ENCODE measurements at regions not wholly inside any gene's neighbourhood (a gene's known extent, or its start where the extent isn't known, plus 50 kb on each side); places are given as distances from the start of the nearest gene placed in this dataset.

GRCh38 chrX:11899091-11899490 is 141.1 kb downstream of the MSL3 start:
- TF ChIP-seq CTCF (IDR thresholded peaks at IDR 0.05), result no peak
- no peak for TF ChIP-seq POLR2AphosphoS5 (IDR thresholded peaks at IDR 0.05)
- no peak for TF ChIP-seq EP300 (IDR thresholded peaks at IDR 0.05; ENCODE audit: low read depth)

Measured in transverse colon (tissue), 4 donors.